ENCODE measurements at regions not wholly inside any gene's neighbourhood (a gene's known extent, or its start where the extent isn't known, plus 50 kb on each side); places are given as distances from the start of the nearest gene placed in this dataset.

- intact Hi-C loops (cut with DNase I) = no loop called here
- H3K4me3 ChIP-seq = no peak overlapping the region
- TF ChIP-seq CTCF (IDR thresholded peaks at IDR 0.05) = no peak
- 61 to 91% (median 76%) methylated on average over 2 of the region's 2 CpGs for WGBS, 3 donors
- ATAC-seq (no peak), DNase-seq (no peak)
- no peaks in the 10 kb centered on the region for H3K27me3 ChIP-seq (ENCODE audit: insufficient read depth in 3 of 3, low read length in 2 of 3)
- H3K9me3 ChIP-seq = no peaks in the 10 kb centered on the region
- H3K4me1 ChIP-seq = no peaks in the 10 kb centered on the region
- no peak overlapping the region for H3K27ac ChIP-seq
- H3K36me3 ChIP-seq (ENCODE audit: insufficient read depth in 1 of 2, low read depth in 1 of 2) = no peaks in the 10 kb centered on the region
Measured at GRCh38 chr5:155480731-155481131, 467.2 kb downstream of the KIF4B start.

GRCh38 chr5:155481182-155481581 is 467.6 kb downstream of the KIF4B start:
- DNase-seq (no peak), ATAC-seq (no peak)
- Histone ChIP-seq H3K36me3 (ENCODE audit: insufficient read depth in 1 of 2, low read depth in 1 of 2) (no peaks in the 10 kb centered on the region), H3K27ac (no peak overlapping the region), H3K4me3 (no peak overlapping the region), H3K27me3 (ENCODE audit: insufficient read depth in 3 of 3, low read length in 2 of 3) (no peaks in the 10 kb centered on the region), H3K4me1 (no peaks in the 10 kb centered on the region), H3K9me3 (no peaks in the 10 kb centered on the region)
- intact Hi-C loops (cut with DNase I) = no loop called here
- no peak for TF ChIP-seq CTCF (IDR thresholded peaks at IDR 0.05)
- 68 to 88% (median 72%) methylated on average over 1 of the region's 1 CpG for WGBS, 3 donors

GRCh38 chr5:155482428-155482827 is 468.9 kb downstream of the KIF4B start:
- TF ChIP-seq CTCF (IDR thresholded peaks at IDR 0.05) = no peak
- no peak overlapping the region for H3K4me3 ChIP-seq
- no peak for ATAC-seq
- H3K9me3 ChIP-seq = no peaks in the 10 kb centered on the region
- H3K36me3 ChIP-seq (ENCODE audit: insufficient read depth in 1 of 2, low read depth in 1 of 2) = no peaks in the 10 kb centered on the region
- no peaks in the 10 kb centered on the region for H3K4me1 ChIP-seq
- no peaks in the 10 kb centered on the region for H3K27me3 ChIP-seq (ENCODE audit: insufficient read depth in 3 of 3, low read length in 2 of 3)
- intact Hi-C loops (cut with DNase I) = no loop called here
- no peak for DNase-seq
- H3K27ac ChIP-seq = no peak overlapping the region

- Histone ChIP-seq H3K4me3 (no peak overlapping the region), H3K36me3 (ENCODE audit: insufficient read depth in 1 of 2, low read depth in 1 of 2) (no peaks in the 10 kb centered on the region), H3K4me1 (no peaks in the 10 kb centered on the region), H3K27ac (no peak overlapping the region), H3K9me3 (no peaks in the 10 kb centered on the region), H3K27me3 (ENCODE audit: insufficient read depth in 3 of 3, low read length in 2 of 3) (no peaks in the 10 kb centered on the region)
- ATAC-seq (no peak), DNase-seq (no peak)
- intact Hi-C loops (cut with DNase I) = no loop called here
- no peak for TF ChIP-seq CTCF (IDR thresholded peaks at IDR 0.05)
- 16 to 23% (median 18%) methylated on average over 2 of the region's 2 CpGs for whole genome bisulfite sequencing, 3 donors
Measured at GRCh38 chr5:155485386-155485785, 471.8 kb downstream of the KIF4B start.

- Histone ChIP-seq H3K4me1 (no peaks in the 10 kb centered on the region), H3K4me3 (no peak overlapping the region), H3K27ac (no peak overlapping the region), H3K9me3 (no peaks in the 10 kb centered on the region), H3K36me3 (ENCODE audit: insufficient read depth in 1 of 2, low read depth in 1 of 2) (no peaks in the 10 kb centered on the region), H3K27me3 (ENCODE audit: insufficient read depth in 3 of 3, low read length in 2 of 3) (no peaks in the 10 kb centered on the region)
- ATAC-seq = no peak
- DNase-seq = no peak
- intact Hi-C loops (cut with DNase I) = no loop called here
- TF ChIP-seq CTCF (IDR thresholded peaks at IDR 0.05) = no peak
Measured at GRCh38 chr5:155489949-155490348, 476.4 kb downstream of the KIF4B start.
